K562 (cell line): ENCODE measurements at regions not wholly inside any gene's neighbourhood (a gene's known extent, or its start where the extent isn't known, plus 50 kb on each side); places are given as distances from the start of the nearest gene placed in this dataset.

Experiments
- TF ChIP-seq, protein P1 (sequence below), 2 experiments: fragments of 450-650 bp; IDR thresholded peaks; 2 replicates each; pipeline ENCODE4 v1.6.1; 2016; ENCODE audit warnings: mild to moderate bottlenecking in 2 of 2, borderline replicate concordance in 1 of 2, low read depth in 1 of 2, moderate library complexity in 1 of 2

DNA sequence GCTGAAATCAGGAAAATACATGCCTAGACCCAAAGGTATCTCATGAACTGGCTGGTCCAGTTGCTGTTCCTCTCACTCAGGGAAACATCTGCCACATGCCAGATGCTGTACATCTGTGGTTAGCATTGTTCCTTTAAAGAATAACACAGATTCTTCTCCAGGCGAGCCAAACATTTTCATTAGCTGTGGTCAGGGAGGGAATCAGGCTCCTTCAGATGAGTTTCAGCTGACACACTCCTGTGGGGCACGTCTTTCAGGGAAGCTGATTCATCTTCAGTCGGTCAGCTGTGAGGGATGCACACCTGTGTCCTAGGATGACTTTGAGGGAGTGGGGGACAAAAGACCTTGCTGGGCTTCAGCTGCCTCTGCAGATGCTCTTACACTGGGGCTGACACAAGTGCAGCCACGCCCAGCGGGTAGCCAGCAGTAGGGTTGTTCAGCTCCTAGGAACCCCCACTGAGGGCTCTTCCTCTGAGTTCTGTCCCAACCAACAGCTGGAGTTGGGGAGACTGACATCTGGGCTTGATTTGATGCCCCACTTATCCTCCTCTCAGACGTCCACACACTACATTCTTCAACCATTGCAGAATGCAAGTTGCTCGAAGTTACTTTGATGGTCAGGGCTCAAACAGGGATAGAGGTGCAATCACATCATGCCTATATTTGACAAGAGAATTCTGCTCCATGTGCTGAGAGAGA lies 155.0 kb downstream of the NUAK1 start (continued):
- TF ChIP-seq, protein P1, sequence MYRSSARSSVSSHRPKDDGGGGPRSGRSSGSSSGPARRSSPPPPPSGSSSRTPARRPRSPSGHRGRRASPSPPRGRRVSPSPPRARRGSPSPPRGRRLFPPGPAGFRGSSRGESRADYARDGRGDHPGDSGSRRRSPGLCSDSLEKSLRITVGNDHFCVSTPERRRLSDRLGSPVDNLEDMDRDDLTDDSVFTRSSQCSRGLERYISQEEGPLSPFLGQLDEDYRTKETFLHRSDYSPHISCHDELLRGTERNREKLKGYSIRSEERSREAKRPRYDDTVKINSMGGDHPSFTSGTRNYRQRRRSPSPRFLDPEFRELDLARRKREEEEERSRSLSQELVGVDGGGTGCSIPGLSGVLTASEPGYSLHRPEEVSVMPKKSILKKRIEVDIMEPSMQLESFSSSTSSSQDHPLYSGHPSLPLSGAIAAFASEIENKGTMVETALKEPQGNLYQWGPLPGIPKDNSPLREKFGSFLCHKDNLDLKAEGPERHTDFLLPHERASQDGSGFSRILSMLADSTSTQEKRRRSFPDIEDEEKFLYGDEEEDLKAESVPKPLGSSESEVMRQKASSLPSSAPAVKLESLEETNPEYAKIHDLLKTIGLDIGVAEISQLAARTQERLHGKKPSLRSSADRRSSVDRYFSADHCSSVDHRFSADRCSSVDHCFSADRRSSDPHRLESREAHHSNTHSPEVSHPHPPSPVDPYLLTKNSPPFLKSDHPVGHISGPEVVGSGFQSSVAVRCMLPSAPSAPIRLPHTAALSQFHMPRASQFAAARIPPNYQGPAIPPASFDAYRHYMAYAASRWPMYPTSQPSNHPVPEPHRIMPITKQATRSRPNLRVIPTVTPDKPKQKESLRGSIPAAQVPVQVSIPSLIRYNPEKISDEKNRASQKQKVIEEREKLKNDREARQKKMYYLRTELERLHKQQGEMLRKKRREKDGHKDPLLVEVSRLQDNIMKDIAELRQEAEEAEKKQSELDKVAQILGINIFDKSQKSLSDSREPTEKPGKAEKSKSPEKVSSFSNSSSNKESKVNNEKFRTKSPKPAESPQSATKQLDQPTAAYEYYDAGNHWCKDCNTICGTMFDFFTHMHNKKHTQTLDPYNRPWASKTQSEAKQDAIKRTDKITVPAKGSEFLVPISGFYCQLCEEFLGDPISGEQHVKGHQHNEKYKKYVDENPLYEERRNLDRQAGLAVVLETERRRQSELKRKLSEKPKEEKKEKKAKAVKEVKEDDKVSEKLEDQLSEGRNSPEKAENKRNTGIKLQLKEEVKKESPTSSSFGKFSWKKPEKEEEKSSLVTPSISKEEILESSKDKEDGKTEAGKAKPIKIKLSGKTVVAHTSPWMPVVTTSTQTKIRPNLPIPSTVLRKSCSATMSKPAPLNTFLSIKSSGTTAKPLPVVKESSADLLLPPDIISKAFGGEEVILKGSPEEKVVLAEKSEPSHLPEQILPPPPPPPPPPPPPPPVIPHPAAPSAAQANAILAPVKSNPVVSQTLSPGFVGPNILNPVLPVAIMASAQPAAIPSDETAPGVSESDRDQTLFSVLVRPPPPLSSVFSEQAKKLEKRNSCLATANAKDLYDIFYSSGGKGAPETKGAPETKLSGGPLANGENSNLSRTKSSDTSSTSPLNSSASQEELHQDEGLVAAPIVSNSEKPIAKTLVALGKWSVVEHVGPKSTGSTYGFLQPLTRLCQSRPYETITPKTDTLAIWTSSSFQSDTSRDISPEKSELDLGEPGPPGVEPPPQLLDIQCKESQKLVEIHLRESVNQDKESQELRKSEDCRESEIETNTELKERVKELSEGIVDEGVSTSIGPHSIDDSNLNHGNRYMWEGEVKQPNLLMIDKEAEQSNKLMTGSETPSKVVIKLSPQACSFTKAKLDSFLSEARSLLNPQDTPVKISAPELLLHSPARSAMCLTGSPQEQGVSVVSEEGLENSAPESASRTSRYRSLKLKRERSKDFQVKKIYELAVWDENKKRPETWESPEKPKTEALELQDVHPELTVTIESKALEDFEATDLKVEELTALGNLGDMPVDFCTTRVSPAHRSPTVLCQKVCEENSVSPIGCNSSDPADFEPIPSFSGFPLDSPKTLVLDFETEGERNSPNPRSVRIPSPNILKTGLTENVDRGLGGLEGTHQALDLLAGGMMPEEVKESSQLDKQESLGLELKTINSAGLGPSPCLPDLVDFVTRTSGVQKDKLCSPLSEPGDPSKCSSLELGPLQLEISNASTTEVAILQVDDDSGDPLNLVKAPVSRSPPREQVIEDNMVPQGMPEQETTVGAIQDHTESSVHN (IDR thresholded peaks at IDR 0.05; ENCODE audit: borderline replicate concordance in 1 of 2, low read depth in 1 of 2) = no peak
